ENCODE measurements at regions not wholly inside any gene's neighbourhood (a gene's known extent, or its start where the extent isn't known, plus 50 kb on each side); places are given as distances from the start of the nearest gene placed in this dataset.

- TF ChIP-seq TSHZ1 (tag by site-specific recombination; IDR thresholded peaks at IDR 0.05; ENCODE audit: borderline replicate concordance), result peak; percentile 69; the same call in 1 of the 2 replicates
- TF ChIP-seq TRIM28 (IDR thresholded peaks at IDR 0.05; ENCODE audit: borderline replicate concordance, low read length), result 0 out of 2 replicates have a peak, but pooled peaks have one; percentile 21
- TF ChIP-seq ZNF549 (tag by site-specific recombination; IDR thresholded peaks at IDR 0.05), result no peak
- TF ChIP-seq ZBTB21 (tag by site-specific recombination; IDR thresholded peaks at IDR 0.05), result 0 out of 2 replicates have a peak, but pooled peaks have one; percentile 23
- no peak for TF ChIP-seq GLIS1 (tag by site-specific recombination; IDR thresholded peaks at IDR 0.05)
- TF ChIP-seq ZNF391 (tag by site-specific recombination; IDR thresholded peaks at IDR 0.05; ENCODE audit: borderline replicate concordance, low read depth), result peak; percentile 61; the same call in 1 of the 2 replicates
- TF ChIP-seq, protein P1, sequence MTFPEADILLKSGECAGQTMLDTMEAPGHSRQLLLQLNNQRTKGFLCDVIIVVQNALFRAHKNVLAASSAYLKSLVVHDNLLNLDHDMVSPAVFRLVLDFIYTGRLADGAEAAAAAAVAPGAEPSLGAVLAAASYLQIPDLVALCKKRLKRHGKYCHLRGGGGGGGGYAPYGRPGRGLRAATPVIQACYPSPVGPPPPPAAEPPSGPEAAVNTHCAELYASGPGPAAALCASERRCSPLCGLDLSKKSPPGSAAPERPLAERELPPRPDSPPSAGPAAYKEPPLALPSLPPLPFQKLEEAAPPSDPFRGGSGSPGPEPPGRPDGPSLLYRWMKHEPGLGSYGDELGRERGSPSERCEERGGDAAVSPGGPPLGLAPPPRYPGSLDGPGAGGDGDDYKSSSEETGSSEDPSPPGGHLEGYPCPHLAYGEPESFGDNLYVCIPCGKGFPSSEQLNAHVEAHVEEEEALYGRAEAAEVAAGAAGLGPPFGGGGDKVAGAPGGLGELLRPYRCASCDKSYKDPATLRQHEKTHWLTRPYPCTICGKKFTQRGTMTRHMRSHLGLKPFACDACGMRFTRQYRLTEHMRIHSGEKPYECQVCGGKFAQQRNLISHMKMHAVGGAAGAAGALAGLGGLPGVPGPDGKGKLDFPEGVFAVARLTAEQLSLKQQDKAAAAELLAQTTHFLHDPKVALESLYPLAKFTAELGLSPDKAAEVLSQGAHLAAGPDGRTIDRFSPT (tag by site-specific recombination; IDR thresholded peaks at IDR 0.05), result peak; percentile 71
- peak; percentile 80; the same call in 1 of the 2 replicates for TF ChIP-seq ZNF24 (tag by site-specific recombination; IDR thresholded peaks at IDR 0.05)
- TF ChIP-seq FEZF1 (tag by site-specific recombination; IDR thresholded peaks at IDR 0.05), result peak; percentile 36
- TF ChIP-seq ZNF302 (tag by site-specific recombination; IDR thresholded peaks at IDR 0.05; ENCODE audit: low read depth), result no peak
- TF ChIP-seq ZNF184 (tag by site-specific recombination; IDR thresholded peaks at IDR 0.05), result peak; percentile 82; the same call in 1 of the 2 replicates
- 0 out of 2 replicates have a peak, but pooled peaks have one; percentile 51 for TF ChIP-seq INSM2 (tag by site-specific recombination; IDR thresholded peaks at IDR 0.05)
- no peak for TF ChIP-seq ZNF501 (tag by site-specific recombination; IDR thresholded peaks at IDR 0.05)
- no peak for TF ChIP-seq ZNF280D (tag by site-specific recombination; IDR thresholded peaks at IDR 0.05)
- TF ChIP-seq ZNF394 (tag by site-specific recombination; IDR thresholded peaks at IDR 0.05; ENCODE audit: borderline replicate concordance), result peak; percentile 51; the same call in 1 of the 2 replicates
- TF ChIP-seq ZNF560 (tag by site-specific recombination; IDR thresholded peaks at IDR 0.05; ENCODE audit: borderline replicate concordance), result no peak
- peak; percentile 82 for TF ChIP-seq SP7 (tag by site-specific recombination; IDR thresholded peaks at IDR 0.05)
- TF ChIP-seq ZNF692 (tag by site-specific recombination; IDR thresholded peaks at IDR 0.05), result peak; percentile 57; the same call in 1 of the 2 replicates
- TF ChIP-seq PRDM1 (tag by site-specific recombination; IDR thresholded peaks at IDR 0.05), result peak; percentile 75
- TF ChIP-seq, protein P2, sequence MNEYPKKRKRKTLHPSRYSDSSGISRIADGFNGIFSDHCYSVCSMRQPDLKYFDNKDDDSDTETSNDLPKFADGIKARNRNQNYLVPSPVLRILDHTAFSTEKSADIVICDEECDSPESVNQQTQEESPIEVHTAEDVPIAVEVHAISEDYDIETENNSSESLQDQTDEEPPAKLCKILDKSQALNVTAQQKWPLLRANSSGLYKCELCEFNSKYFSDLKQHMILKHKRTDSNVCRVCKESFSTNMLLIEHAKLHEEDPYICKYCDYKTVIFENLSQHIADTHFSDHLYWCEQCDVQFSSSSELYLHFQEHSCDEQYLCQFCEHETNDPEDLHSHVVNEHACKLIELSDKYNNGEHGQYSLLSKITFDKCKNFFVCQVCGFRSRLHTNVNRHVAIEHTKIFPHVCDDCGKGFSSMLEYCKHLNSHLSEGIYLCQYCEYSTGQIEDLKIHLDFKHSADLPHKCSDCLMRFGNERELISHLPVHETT (tag by site-specific recombination; IDR thresholded peaks at IDR 0.05), result peak; percentile 60; the same call in 1 of the 2 replicates
- peak; percentile 45; the same call in 1 of the 2 replicates for TF ChIP-seq ZNF664 (tag by site-specific recombination; IDR thresholded peaks at IDR 0.05)
- no peak for TF ChIP-seq KLF10 (tag by site-specific recombination; IDR thresholded peaks at IDR 0.05)
- TF ChIP-seq ATF2 (tag by site-specific recombination; IDR thresholded peaks at IDR 0.05; ENCODE audit: low read depth), result peak; percentile 38; the same call in 1 of the 2 replicates
These were observed 309.1 kb downstream of the MDFIC start (continued) for GRCh38 chr7:115230882-115231571.
